ENCODE measurements at regions not wholly inside any gene's neighbourhood (a gene's known extent, or its start where the extent isn't known, plus 50 kb on each side); places are given as distances from the start of the nearest gene placed in this dataset.

- DNase-seq (ENCODE audit: low spot score): no peak
- ATAC-seq (ENCODE audit: insufficient number of reproducible peaks, low FRiP score, low read depth): no peak
- H3K27me3 ChIP-seq (replicated peaks; ENCODE audit: insufficient read depth): no peaks in the 10 kb centered on the region
- no peak overlapping the region for H3K4me3 ChIP-seq
- H3K9me3 ChIP-seq: no peaks in the 10 kb centered on the region
- H3K36me3 ChIP-seq: no peaks in the 10 kb centered on the region
- TF ChIP-seq CTCF (IDR thresholded peaks at IDR 0.05): no peak
- peaks cover 0 to 19% of the 10 kb centered on the region in 2 donors for H3K4me1 ChIP-seq (ENCODE audit: control insufficient read depth in 1 of 2, low read depth in 2 of 2)
- no peak overlapping the region for H3K27ac ChIP-seq
Observed at GRCh38 chr16:86367291-86368072, 142.8 kb upstream of the FOXF1 start.

GRCh38 chr16:86368261-86368660 is 142.1 kb upstream of the FOXF1 start:
- TF ChIP-seq CTCF (IDR thresholded peaks at IDR 0.05): no peak
- Histone ChIP-seq H3K9me3 (no peaks in the 10 kb centered on the region), H3K27me3 (replicated peaks; ENCODE audit: insufficient read depth) (no peaks in the 10 kb centered on the region), H3K4me3 (no peak overlapping the region), H3K27ac (no peak overlapping the region), H3K36me3 (no peaks in the 10 kb centered on the region), H3K4me1 (ENCODE audit: control insufficient read depth in 1 of 2, low read depth in 2 of 2) (peaks cover 0 to 19% of the 10 kb centered on the region in 2 donors)
- DNase-seq (ENCODE audit: low spot score) (no peak), ATAC-seq (ENCODE audit: insufficient number of reproducible peaks, low FRiP score, low read depth) (no peak)

GRCh38 chr16:86370062-86370461 is 140.3 kb upstream of the FOXF1 start:
- H3K4me3 ChIP-seq: no peak overlapping the region
- DNase-seq (ENCODE audit: low spot score): no peak
- no peak for ATAC-seq (ENCODE audit: insufficient number of reproducible peaks, low FRiP score, low read depth)
- H3K27ac ChIP-seq: no peak overlapping the region
- H3K27me3 ChIP-seq (replicated peaks; ENCODE audit: insufficient read depth): no peaks in the 10 kb centered on the region
- H3K4me1 ChIP-seq (ENCODE audit: control insufficient read depth in 1 of 2, low read depth in 2 of 2): peaks cover 0 to 13% of the 10 kb centered on the region in 2 donors
- no peak for TF ChIP-seq CTCF (IDR thresholded peaks at IDR 0.05)
- peaks cover 6% of the 10 kb centered on the region for H3K9me3 ChIP-seq
- no peaks in the 10 kb centered on the region for H3K36me3 ChIP-seq

GRCh38 chr16:86371083-86371803 is 139.1 kb upstream of the FOXF1 start:
- no peaks in the 10 kb centered on the region for H3K36me3 ChIP-seq
- DNase-seq (ENCODE audit: low spot score): no peak
- no peak for ATAC-seq (ENCODE audit: insufficient number of reproducible peaks, low FRiP score, low read depth)

More at GRCh38 chr16:86371083-86371803, 139.1 kb upstream of the FOXF1 start:
- H3K4me1 ChIP-seq (ENCODE audit: control insufficient read depth in 1 of 2, low read depth in 2 of 2): peaks cover 0 to 13% of the 10 kb centered on the region in 2 donors
- H3K9me3 ChIP-seq: peaks cover 6% of the 10 kb centered on the region
- H3K4me3 ChIP-seq: no peak overlapping the region
- H3K27me3 ChIP-seq (replicated peaks; ENCODE audit: insufficient read depth): no peaks in the 10 kb centered on the region
- no peak for TF ChIP-seq CTCF (IDR thresholded peaks at IDR 0.05)
- H3K27ac ChIP-seq: no peak overlapping the region
